CD8-positive, alpha-beta memory T cell (primary cell): ENCODE measurements at regions not wholly inside any gene's neighbourhood (a gene's known extent, or its start where the extent isn't known, plus 50 kb on each side); places are given as distances from the start of the nearest gene placed in this dataset.
A peak's percentile ranks its signal among the peaks of the same experiment; 100 is the strongest.

Source experiments
- CTCF ChIA-PET: fragments of 350-600 bp; sonication (Branson Sonifier 250); formaldehyde crosslinking; loops from one replicate; lab custom pipeline; 2021; ENCODE audit warnings: antibody characterized with exemption; lab: Charles Lee
- POLR2A ChIA-PET: fragments of 350-600 bp; sonication (Branson Sonifier 250); formaldehyde crosslinking; loops from one replicate; lab custom pipeline; 2021; ENCODE audit warnings: antibody characterized with exemption; lab: Charles Lee
- DNase-seq, 5 donors: peaks; one replicate each; pipeline versions ENCODE4 v3.0.0 to v3.0.0-alpha.2; 2020 to 2022; ENCODE audit warnings: mixed read lengths in 1 of 5
- H3K27ac ChIP-seq: one replicate; pipeline ENCODE4 v1.7.0; 2013; ENCODE audit warnings: low read depth, mild to moderate bottlenecking, low read length, moderate library complexity
- H3K27me3 ChIP-seq: 2 replicates; pipeline ENCODE4 v1.7.0; 2013; ENCODE audit warnings: low read length, mild to moderate bottlenecking; ENCODE audit not compliant: insufficient read depth, poor library complexity, severe bottlenecking
- H3K36me3 ChIP-seq: 2 replicates; pipeline ENCODE4 v1.7.0; 2013; ENCODE audit warnings: mild to moderate bottlenecking, low read length, moderate library complexity; ENCODE audit not compliant: insufficient read depth
- H3K4me1 ChIP-seq: 2 replicates; pipeline ENCODE4 v1.7.0; 2013; ENCODE audit warnings: mild to moderate bottlenecking, low read length, moderate library complexity; ENCODE audit not compliant: insufficient read depth
- H3K4me3 ChIP-seq: 2 replicates; pipeline ENCODE4 v1.7.0; 2013; ENCODE audit warnings: mild to moderate bottlenecking, low read length
- H3K9me3 ChIP-seq: 2 replicates; pipeline ENCODE4 v1.7.0; 2013; ENCODE audit warnings: mild to moderate bottlenecking, low read length
- H3K27ac Mint-ChIP-seq, 8 donors: one replicate each; pipeline ENCODE4 v1.8.0; 2020 to 2021; ENCODE audit warnings: mixed read lengths in 8 of 8, mild to moderate bottlenecking in 6 of 8, inconsistent platforms in 3 of 8, moderate library complexity in 3 of 8
- H3K27me3 Mint-ChIP-seq, 2 donors: one replicate each; pipeline ENCODE4 v1.8.0; 2020 to 2021; ENCODE audit warnings: mixed read lengths in 2 of 2, mild to moderate bottlenecking in 1 of 2, moderate library complexity in 1 of 2
- H3K36me3 Mint-ChIP-seq, 3 donors: one replicate each; pipeline ENCODE4 v1.8.0; 2020 to 2021; ENCODE audit warnings: mixed read lengths in 3 of 3, inconsistent platforms in 1 of 3, mild to moderate bottlenecking in 1 of 3
- H3K4me1 Mint-ChIP-seq, 3 donors: one replicate each; pipeline ENCODE4 v1.8.0; 2020 to 2021; ENCODE audit warnings: mixed read lengths in 3 of 3, inconsistent platforms in 1 of 3, mild to moderate bottlenecking in 1 of 3
- H3K4me3 Mint-ChIP-seq, 7 donors: one replicate each; pipeline ENCODE4 v1.8.0; 2020 to 2021; ENCODE audit warnings: mixed read lengths in 7 of 7, mild to moderate bottlenecking in 6 of 7, moderate library complexity in 4 of 7, inconsistent platforms in 2 of 7
- H3K9me3 Mint-ChIP-seq, 5 donors: one replicate each; pipeline ENCODE4 v1.8.0; 2020 to 2022; ENCODE audit warnings: mixed read lengths in 5 of 5, mild to moderate bottlenecking in 3 of 5, moderate library complexity in 2 of 5, inconsistent platforms in 1 of 5

- CTCF ChIA-PET: no interaction called here
- no peaks in the 10 kb centered on the region for H3K27me3 Mint-ChIP-seq
- POLR2A ChIA-PET: no interaction called here
Observed at GRCh38 chr5:167180906-167181305, 1110.5 kb upstream of the WWC1 start.

GRCh38 chr5:167205881-167206280, 1085.6 kb upstream of the WWC1 start:
- no peaks in the 10 kb centered on the region for H3K36me3 ChIP-seq
- no peak overlapping the region for H3K4me3 Mint-ChIP-seq
- POLR2A ChIA-PET: no interaction called here
- peaks cover 1 to 16% (median 8%) of the 10 kb centered on the region in 5 donors for H3K9me3 Mint-ChIP-seq
- no peak for DNase-seq
- no peaks in the 10 kb centered on the region for H3K9me3 ChIP-seq
- CTCF ChIA-PET: no interaction called here
- no peak overlapping the region for H3K27ac Mint-ChIP-seq
- no peak overlapping the region for H3K27ac ChIP-seq
- no peaks in the 10 kb centered on the region for H3K27me3 ChIP-seq
- H3K4me1 ChIP-seq: no peaks in the 10 kb centered on the region
- no peaks in the 10 kb centered on the region for H3K36me3 Mint-ChIP-seq
- H3K4me3 ChIP-seq: no peak overlapping the region
- H3K4me1 Mint-ChIP-seq: no peaks in the 10 kb centered on the region
- H3K27me3 Mint-ChIP-seq: no peaks in the 10 kb centered on the region

More at GRCh38 chr5:167180906-167181305, 1110.5 kb upstream of the WWC1 start:
- Histone ChIP-seq H3K4me3 (no peak overlapping the region), H3K27ac (no peak overlapping the region), H3K27me3 (no peaks in the 10 kb centered on the region), H3K9me3 (no peaks in the 10 kb centered on the region), H3K36me3 (no peaks in the 10 kb centered on the region), H3K4me1 (no peaks in the 10 kb centered on the region)
- Mint-ChIP-seq H3K4me1 (no peaks in the 10 kb centered on the region), H3K36me3 (no peaks in the 10 kb centered on the region), H3K9me3 (peaks cover 0 to 31% (median 0%) of the 10 kb centered on the region in 5 donors), H3K27ac (no peak overlapping the region), H3K4me3 (peak overlapping the region in 1 of 7 donors; percentile 32)
- DNase-seq: no peak

- H3K4me1 ChIP-seq: no peaks in the 10 kb centered on the region
- Mint-ChIP-seq H3K9me3 (peaks cover 1 to 14% (median 8%) of the 10 kb centered on the region in 5 donors), H3K27me3 (no peaks in the 10 kb centered on the region), H3K4me3 (no peak overlapping the region), H3K36me3 (no peaks in the 10 kb centered on the region), H3K4me1 (no peaks in the 10 kb centered on the region), H3K27ac (no peak overlapping the region)
- DNase-seq: no peak
- CTCF ChIA-PET: no interaction called here
- POLR2A ChIA-PET: no interaction called here
- H3K27me3 ChIP-seq: no peaks in the 10 kb centered on the region
- H3K9me3 ChIP-seq: no peaks in the 10 kb centered on the region
- H3K36me3 ChIP-seq: no peaks in the 10 kb centered on the region
- no peak overlapping the region for H3K27ac ChIP-seq
- no peak overlapping the region for H3K4me3 ChIP-seq
Observed at GRCh38 chr5:167207081-167207480, 1084.4 kb upstream of the WWC1 start.

GRCh38 chr5:167208911-167209310, 1082.5 kb upstream of the WWC1 start:
- no peaks in the 10 kb centered on the region for H3K27me3 ChIP-seq
- Mint-ChIP-seq H3K36me3 (no peaks in the 10 kb centered on the region), H3K27me3 (no peaks in the 10 kb centered on the region), H3K9me3 (peaks cover 0 to 17% (median 7%) of the 10 kb centered on the region in 5 donors), H3K27ac (no peak overlapping the region), H3K4me3 (no peak overlapping the region), H3K4me1 (no peaks in the 10 kb centered on the region)
- H3K4me3 ChIP-seq: no peak overlapping the region
- no peaks in the 10 kb centered on the region for H3K36me3 ChIP-seq
- CTCF ChIA-PET: no interaction called here
- POLR2A ChIA-PET: no interaction called here
- H3K27ac ChIP-seq: no peak overlapping the region
- no peaks in the 10 kb centered on the region for H3K9me3 ChIP-seq
- no peaks in the 10 kb centered on the region for H3K4me1 ChIP-seq
- no peak for DNase-seq

- H3K36me3 Mint-ChIP-seq: no peaks in the 10 kb centered on the region
- no peaks in the 10 kb centered on the region for H3K27me3 Mint-ChIP-seq
- Histone ChIP-seq H3K27ac (no peak overlapping the region), H3K4me1 (no peaks in the 10 kb centered on the region), H3K36me3 (no peaks in the 10 kb centered on the region), H3K4me3 (no peak overlapping the region), H3K9me3 (no peaks in the 10 kb centered on the region), H3K27me3 (no peaks in the 10 kb centered on the region)
- H3K9me3 Mint-ChIP-seq: peaks cover 0 to 19% (median 3%) of the 10 kb centered on the region in 5 donors
- no peak overlapping the region for H3K27ac Mint-ChIP-seq
- DNase-seq: no peak
- no peaks in the 10 kb centered on the region for H3K4me1 Mint-ChIP-seq
- no peak overlapping the region for H3K4me3 Mint-ChIP-seq
- CTCF ChIA-PET: no interaction called here
- POLR2A ChIA-PET: no interaction called here
Observed at GRCh38 chr5:167217097-167217743, 1074.2 kb upstream of the WWC1 start.

- H3K27ac Mint-ChIP-seq: no peak overlapping the region
- H3K27me3 Mint-ChIP-seq: no peaks in the 10 kb centered on the region
- H3K4me3 Mint-ChIP-seq: no peak overlapping the region
- H3K4me3 ChIP-seq: no peak overlapping the region
- H3K27me3 ChIP-seq: no peaks in the 10 kb centered on the region
- H3K4me1 Mint-ChIP-seq: no peaks in the 10 kb centered on the region
- ChIA-PET POLR2A (no interaction called here), CTCF (no interaction called here)
- H3K27ac ChIP-seq: no peak overlapping the region
- H3K36me3 Mint-ChIP-seq: no peaks in the 10 kb centered on the region
- no peaks in the 10 kb centered on the region for H3K36me3 ChIP-seq
- no peaks in the 10 kb centered on the region for H3K4me1 ChIP-seq
- no peak for DNase-seq
- H3K9me3 ChIP-seq: no peaks in the 10 kb centered on the region
- peaks cover 0 to 15% (median 6%) of the 10 kb centered on the region in 5 donors for H3K9me3 Mint-ChIP-seq
Observed at GRCh38 chr5:167219298-167219697, 1072.1 kb upstream of the WWC1 start.

GRCh38 chr5:167226386-167226785, 1065.1 kb upstream of the WWC1 start:
- H3K9me3 ChIP-seq: no peaks in the 10 kb centered on the region
- Mint-ChIP-seq H3K9me3 (peaks cover 14 to 41% (median 25%) of the 10 kb centered on the region in 5 donors), H3K27ac (no peak overlapping the region), H3K36me3 (no peaks in the 10 kb centered on the region), H3K27me3 (no peaks in the 10 kb centered on the region), H3K4me3 (no peak overlapping the region), H3K4me1 (no peaks in the 10 kb centered on the region)
- H3K36me3 ChIP-seq: no peaks in the 10 kb centered on the region
- no peak overlapping the region for H3K27ac ChIP-seq
- no peaks in the 10 kb centered on the region for H3K4me1 ChIP-seq
- no peak overlapping the region for H3K4me3 ChIP-seq
- CTCF ChIA-PET: no interaction called here
- DNase-seq: no peak
- POLR2A ChIA-PET: no interaction called here
- no peaks in the 10 kb centered on the region for H3K27me3 ChIP-seq

- Mint-ChIP-seq H3K4me3 (no peak overlapping the region), H3K27me3 (no peaks in the 10 kb centered on the region), H3K9me3 (peaks cover 20 to 38% (median 30%) of the 10 kb centered on the region in 5 donors), H3K27ac (no peak overlapping the region), H3K36me3 (no peaks in the 10 kb centered on the region), H3K4me1 (no peaks in the 10 kb centered on the region)
- DNase-seq: no peak
- ChIA-PET POLR2A (no interaction called here), CTCF (no interaction called here)
- Histone ChIP-seq H3K27me3 (no peaks in the 10 kb centered on the region), H3K36me3 (no peaks in the 10 kb centered on the region), H3K9me3 (no peaks in the 10 kb centered on the region), H3K4me3 (no peak overlapping the region), H3K27ac (no peak overlapping the region), H3K4me1 (no peaks in the 10 kb centered on the region)
Observed at GRCh38 chr5:167228134-167228533, 1063.3 kb upstream of the WWC1 start.
